ENCODE measurements at regions not wholly inside any gene's neighbourhood (a gene's known extent, or its start where the extent isn't known, plus 50 kb on each side); places are given as distances from the start of the nearest gene placed in this dataset.

DNA sequence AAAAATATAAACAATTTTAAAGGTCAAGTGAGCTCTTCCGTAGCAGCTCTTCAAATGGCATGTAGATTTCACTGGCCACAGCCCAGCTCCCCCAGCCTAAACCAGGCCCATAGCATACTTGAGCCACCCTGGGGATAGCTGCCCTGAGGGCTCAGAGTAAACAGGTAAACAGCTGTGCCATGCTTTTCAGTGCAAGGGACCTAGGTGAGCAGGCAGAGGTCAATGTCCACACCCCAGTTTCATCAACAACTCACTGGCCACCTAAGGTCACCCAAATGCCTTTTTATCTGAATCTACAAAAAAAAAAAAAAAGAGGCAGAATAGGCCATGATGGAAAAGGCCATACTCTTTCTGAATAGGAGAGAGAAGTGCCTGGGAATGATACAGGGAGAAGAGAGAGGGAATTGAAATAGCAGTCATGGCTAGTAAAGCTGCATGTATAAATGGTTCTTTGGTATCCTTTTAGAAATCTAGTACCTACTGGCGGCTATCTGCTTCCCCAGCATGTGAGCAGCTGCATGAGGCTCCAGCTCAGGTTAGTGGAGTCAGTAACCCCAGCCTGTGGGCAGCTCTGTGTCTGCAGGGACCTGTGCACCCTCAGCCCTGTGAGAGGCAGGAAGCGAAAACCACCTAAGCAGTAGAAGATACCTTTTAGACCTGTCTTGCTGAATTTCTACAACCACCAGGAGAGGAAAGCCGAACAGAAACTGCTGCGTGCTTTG is 77.0 kb downstream of the FOXA2 start:
- no peak overlapping the region for H3K4me3 ChIP-seq (ENCODE audit: low read length)
- DNase-seq (ENCODE audit: low read depth, low spot score) = no peak

DNA sequence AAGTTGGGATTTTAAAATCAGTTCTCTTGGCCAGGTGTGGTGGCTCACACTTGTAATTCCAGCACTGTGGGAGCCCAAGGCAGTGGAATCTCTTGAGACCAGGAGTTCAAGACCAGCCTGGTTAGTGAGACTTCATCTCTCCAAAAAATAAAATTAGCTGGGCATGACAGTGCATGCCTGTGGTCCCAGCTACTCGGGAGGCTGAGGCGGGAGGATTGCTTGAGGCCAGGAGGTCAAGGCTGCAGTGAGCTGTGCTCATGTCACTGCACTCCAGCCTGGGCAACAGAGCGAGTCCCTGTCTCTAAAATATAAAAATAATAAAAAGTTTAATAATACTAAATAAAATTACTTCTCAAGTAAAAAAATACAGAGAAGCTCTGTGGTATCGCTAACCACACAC is 77.5 kb downstream of the FOXA2 start:
- H3K4me3 ChIP-seq (ENCODE audit: low read length) = no peak overlapping the region
- no peak for DNase-seq (ENCODE audit: low read depth, low spot score)

DNA sequence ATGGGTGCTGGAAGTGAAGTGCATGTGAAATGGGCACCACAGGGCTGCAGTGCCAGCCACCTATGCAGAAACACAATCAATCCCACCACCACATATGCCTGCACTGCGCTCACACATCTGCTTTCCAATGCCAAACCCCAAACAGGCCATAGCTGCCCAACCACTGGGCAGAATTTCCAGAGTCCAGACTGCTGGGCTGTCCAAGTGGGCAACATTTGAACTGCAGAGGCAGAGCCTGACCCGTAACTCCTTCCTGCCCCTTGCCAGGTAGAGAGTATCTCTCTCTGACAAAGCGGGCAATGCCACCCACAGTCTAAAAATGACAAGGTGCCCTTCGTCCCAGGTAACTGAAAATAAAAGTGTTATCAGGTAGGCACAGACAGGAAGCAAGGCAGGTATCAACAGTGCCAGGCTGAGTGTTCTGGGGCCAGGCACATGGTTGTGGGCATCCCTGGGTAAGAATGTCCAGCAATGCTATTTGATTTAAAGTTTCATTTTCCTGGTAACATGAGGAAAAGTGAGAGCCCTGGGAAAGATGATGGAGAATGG is 79.5 kb downstream of the FOXA2 start:
- H3K4me3 ChIP-seq (ENCODE audit: low read length) = no peak overlapping the region

DNA sequence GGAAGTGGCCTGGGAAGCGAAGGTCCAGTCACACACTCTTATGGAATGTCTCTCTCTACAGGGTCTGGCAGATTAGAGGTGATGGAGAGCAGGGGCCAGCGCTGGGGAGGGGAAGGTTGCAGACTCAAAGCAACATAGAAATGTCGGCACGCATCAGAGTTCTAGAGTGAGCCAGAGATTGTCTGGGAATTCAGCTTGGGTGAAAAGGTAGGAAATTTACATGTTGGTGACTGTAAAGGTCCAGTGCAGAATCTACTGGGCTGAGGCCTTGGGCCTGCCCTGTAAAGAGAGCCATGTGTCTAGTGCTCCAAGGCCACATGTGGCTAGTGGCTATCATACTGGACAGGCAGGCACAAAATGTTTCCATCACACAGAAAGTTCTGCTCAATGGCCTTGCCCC is 80.8 kb downstream of the FOXA2 start:
- no peak overlapping the region for H3K4me3 ChIP-seq (ENCODE audit: low read length)
- no peak for DNase-seq (ENCODE audit: low read depth, low spot score)

More for the DNA sequence above, 79.5 kb downstream of the FOXA2 start:
- DNase-seq (ENCODE audit: low read depth, low spot score) = no peak

DNA sequence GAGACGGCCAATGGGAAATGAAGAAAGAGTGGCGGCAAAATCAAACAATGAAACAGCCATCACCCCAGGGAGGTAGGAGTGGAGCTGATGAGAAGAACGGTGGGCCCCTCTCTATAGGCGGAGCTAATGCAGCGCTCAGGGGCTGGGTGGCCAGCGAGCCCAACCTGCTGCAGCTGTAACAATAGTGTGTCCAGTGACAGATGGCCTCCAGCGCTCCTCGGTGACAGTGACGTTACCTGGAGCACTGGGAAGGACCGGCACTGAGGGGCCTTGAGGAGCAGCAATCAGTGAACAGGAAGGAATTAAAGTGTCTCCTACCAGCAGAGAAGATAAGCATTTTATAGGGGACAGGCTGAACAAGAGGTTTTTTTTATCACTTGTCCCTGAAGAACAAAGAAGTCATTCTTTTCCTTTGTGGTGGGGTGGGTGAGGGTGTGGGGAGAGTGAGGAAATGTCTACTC is 81.6 kb downstream of the FOXA2 start:
- DNase-seq (ENCODE audit: low read depth, low spot score) = no peak
- H3K4me3 ChIP-seq (ENCODE audit: low read length) = no peak overlapping the region

DNA sequence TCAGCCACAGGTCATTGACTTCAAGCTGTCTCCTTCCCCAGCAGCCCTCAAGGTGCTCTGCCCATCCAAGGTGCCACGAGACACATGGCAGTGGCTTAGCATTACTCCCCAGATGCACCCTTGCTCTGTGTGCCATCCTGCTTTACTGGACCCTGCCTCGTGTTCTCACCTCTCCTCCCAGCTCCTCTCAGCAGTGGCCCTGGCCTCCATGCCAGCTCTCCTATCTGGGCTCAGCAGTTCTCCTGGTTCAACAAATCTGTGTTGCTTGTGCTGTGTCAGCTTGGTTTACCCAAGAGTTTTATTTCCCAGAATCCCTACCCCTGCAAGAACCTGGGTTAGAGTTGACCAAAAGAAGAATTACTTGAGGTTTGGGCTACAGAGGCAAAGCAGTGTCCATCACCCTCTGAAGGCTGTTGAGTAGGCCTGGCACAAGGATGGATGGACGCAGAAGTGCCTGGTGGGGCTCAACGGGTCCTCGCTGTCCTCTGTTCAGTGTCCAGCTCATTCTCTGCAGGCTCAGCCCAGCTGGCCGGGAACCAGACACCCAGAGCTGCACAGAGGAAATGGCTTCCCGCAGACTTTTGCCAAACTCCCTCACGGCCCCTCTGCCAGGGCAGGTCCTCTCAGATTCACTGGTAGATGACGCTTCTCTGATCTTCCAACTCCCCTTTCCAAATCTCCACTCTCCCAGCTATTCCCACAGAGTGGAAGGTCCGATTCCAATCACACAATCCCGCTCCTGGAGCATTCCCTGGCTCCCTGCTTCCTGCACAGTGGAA is 82.6 kb downstream of the FOXA2 start:
- no peak for DNase-seq (ENCODE audit: low read depth, low spot score)
- H3K4me3 ChIP-seq (ENCODE audit: low read length) = no peak overlapping the region

DNA sequence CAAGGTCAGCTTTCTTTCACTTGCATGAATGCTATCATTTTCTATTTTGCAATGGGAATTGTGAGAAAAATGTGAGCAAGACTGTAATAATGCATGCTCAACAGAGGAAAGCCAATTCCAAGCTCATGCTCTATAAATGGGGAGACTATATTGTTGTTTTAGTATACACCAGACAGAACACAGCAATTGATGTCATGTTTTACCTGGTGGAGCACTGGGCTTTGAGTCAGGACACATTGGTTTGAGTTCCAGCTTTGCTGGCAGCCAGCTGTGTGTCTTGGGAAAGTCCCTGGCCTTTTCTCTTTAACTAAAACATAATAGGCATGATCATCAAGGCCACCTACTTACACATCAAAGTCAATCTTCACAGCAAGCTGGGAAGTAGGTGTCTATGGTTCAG is 83.3 kb downstream of the FOXA2 start:
- no peak overlapping the region for H3K4me3 ChIP-seq (ENCODE audit: low read length)
- DNase-seq (ENCODE audit: low read depth, low spot score) = no peak

DNA sequence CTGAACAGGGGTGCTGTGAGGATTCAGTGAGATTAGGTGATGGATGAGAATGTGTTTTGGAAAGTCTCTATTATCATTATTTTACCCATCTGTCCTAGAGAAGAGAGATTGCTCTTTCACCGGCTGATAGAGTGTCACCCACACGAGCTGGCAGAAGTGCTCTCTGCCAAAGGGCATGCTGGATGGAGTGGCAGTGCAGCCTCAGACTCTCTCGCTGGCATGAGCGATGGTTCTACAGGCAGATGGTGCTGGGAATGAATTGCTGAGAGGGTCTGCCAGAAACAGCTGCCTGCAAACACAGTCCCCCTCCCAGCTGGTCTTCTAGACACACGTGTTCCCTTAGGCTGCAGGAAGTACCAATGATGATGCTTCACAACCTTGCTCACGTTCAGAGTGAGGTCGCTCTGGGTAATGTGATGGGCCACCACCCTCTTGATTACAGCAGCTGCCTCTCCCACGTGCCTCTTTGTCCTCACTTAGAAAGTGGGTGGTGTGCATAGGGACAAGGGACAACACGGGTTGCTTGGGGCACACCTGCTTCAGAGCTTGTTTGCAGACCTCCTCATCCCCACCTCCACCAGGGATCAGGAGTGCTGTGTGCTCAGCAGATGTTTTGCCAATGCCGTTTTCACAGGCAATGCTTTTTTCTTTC is 84.7 kb downstream of the FOXA2 start:
- no peak for DNase-seq (ENCODE audit: low read depth, low spot score)
- no peak overlapping the region for H3K4me3 ChIP-seq (ENCODE audit: low read length)

DNA sequence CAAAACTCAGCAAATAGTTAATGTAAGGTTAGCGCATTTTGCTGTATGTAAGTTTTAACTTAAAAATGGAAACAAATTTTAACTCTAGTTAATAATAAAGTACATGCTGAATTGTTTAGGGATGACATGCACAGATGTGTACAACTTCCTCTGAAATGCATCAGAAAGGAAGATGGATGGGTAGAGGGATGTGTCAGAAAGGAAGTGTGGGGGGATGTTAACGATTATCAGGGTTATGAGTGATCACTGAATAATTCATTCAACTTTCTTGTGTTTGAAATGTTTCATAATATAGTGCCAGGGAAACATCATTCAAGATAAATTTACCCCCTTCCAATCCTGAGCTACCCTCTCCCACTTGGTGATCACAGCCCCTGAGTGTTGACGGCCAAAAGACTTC is 87.6 kb downstream of the FOXA2 start:
- no peak overlapping the region for H3K4me3 ChIP-seq (ENCODE audit: low read length)
- DNase-seq (ENCODE audit: low read depth, low spot score) = no peak

DNA sequence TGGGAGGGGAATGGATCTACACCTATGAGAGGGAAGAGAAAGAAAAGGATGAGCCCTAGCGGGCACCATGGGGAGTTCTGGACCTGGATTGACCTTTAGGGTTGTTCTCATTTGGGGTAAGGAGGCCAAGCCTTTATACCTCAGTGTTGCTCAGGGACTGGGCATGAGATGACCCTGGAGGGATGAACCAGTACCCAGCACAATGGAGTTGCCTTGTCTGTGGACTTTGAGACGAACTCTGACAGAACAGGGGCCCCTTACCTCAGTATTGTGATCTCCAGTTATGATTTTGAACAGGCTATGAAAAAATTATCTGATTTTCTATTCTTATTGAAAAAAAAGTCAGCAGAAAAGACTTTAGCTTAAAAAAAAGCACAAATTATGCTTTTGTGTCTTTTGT is 88.6 kb downstream of the FOXA2 start:
- DNase-seq (ENCODE audit: low read depth, low spot score) = no peak
- no peak overlapping the region for H3K4me3 ChIP-seq (ENCODE audit: low read length)

DNA sequence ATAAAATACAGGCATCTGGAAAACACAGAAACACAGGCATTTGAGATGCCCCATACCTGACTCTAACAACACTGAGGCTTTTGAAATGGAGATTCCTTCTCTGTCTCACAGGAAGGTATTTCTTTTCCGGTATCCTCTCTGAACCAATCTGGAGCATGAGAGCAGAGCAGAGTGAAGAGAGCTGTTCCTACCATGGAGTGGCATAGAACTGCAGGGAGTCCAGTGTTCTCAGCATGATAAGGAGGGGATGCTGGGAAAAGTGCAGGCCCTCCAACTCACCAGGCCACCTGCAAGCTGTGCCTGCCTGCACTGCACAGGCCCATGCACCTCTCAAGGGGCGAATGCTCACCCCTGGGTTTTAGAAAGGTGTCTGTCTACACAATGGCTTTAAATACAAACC is 89.2 kb downstream of the FOXA2 start:
- no peak for DNase-seq (ENCODE audit: low read depth, low spot score)
- no peak overlapping the region for H3K4me3 ChIP-seq (ENCODE audit: low read length)

DNA sequence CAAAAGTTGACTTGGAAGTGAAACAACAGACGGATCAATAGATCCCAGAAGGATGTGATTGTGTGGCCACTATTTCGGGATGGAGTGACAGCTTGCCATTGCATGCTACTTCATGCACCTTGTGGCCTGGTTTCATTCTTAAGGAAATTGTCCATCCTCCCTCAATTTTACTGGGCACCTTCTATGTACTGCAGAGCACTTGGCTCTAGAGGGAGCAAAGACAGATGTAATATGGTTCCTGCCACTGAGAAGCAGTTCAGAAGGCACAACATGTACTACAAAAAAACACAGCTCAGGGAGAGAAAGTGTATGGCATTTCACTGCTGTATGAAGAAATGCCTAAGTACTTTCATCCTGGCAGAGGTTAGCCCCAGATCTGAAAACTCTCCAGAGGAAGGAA is 91.9 kb downstream of the FOXA2 start:
- H3K4me3 ChIP-seq (ENCODE audit: low read length) = no peak overlapping the region
- no peak for DNase-seq (ENCODE audit: low read depth, low spot score)

DNA sequence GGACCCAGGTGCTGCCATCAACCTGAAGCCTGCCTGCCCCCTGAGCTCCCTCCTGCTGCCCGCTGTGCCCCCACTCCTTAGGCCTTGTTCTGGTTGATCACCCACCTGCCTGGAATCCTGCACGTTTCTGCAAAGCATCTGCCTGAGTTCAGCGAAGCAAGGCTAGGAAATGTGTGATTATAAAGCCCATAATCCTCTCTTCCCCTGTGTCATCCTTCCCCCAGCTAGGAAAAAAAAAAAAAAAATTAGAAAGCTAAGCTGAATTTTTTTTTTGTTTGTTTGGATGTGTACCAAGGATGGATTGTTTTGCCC is 93.2 kb downstream of the FOXA2 start:
- DNase-seq (ENCODE audit: low read depth, low spot score) = no peak
- no peak overlapping the region for H3K4me3 ChIP-seq (ENCODE audit: low read length)

DNA sequence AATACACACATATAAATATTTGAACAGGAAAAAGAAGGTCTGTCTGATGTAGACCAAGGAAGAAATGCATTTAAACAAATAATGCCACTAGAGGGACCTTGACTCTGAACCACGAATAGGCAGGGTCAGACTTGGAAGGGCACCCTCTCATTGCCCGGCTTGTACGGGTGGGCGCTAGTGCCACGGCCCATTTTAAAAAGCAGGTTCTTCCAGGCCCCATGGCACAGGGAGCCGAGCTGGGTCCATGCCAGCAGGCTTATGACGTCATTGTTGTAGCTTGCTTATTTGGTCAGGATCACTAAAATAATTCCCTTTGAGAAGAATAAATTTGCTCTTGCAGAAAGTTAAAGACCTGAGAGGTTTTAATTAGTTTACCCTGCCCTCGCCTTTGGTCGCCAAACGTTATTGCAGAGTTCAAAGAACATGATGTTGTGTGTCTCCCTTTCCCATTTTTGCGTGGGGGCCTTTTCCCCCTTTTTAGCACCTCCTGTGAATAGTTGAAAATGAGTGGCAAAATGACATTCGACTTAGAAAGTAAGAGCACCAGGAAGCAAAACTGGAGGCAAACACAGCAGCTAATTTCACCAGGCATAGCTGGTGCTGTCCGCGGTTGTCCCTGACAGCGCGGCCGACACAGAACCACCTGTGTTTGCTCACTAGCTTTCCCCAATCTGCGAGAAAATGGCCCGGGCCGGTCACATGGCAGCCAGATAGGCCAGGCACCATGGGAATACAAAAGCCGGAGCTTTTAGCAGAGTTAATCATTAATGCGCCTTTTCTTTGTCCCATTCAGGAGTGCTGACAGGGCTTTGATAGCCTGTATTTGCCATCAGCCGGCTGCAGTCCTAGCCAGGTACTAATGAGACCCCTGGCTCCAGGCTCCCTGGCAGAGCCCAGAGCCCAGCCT is 93.8 kb downstream of the FOXA2 start:
- no peak for DNase-seq (ENCODE audit: low read depth, low spot score)
- H3K4me3 ChIP-seq (ENCODE audit: low read length) = no peak overlapping the region

DNA sequence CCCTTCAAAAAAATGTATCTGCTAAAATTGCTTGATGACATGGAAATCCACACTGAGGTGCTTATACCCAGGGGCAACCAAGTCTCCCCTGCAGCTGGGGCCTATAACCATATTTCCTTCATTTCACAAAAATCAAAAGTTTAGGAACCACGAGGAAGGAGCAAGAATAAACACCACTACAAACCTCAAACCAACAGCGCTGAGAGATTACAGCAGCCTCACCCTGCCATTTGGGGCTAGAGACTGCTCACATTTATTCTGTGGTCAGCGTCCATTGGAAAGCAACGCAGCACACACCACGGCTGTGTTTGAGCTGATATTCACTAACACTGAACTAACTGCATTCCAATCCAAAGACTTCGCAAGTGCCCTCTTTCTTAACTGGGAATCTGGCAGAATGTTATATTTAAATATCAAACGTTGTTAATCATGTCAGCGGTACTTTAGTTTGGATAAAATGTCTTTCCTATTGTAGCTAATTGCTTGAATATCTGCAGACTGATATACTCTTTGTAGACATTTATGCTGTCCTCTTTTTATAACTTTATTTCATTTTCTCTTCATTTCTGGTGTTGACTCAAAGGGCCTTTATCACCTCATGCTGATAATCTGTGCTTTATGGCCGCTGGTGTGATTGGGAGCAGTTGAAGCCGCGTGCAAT is 94.6 kb downstream of the FOXA2 start:
- DNase-seq (ENCODE audit: low read depth, low spot score) = no peak
- H3K4me3 ChIP-seq (ENCODE audit: low read length) = no peak overlapping the region

DNA sequence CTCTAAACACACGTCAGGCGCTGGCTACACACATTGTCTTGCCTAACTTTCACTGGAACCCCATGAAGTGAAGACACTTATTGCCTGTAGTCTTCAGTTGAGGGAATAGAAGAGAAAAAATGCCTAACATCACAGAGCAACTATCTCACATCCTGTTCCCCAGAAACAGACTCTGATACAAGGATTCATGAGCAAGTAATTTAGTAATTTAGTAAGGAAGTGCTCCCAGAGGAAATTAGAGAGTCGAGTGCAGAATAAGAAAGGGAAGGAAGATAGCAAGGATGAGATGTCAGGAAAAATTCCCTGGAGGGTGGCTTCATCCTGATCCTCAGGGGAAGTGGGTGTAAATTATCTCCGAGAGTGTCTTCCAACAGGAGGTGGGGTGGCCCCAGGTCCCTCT is 104.0 kb downstream of the FOXA2 start:
- no peak overlapping the region for H3K4me3 ChIP-seq (ENCODE audit: low read length)
- DNase-seq (ENCODE audit: low read depth, low spot score) = no peak

DNA sequence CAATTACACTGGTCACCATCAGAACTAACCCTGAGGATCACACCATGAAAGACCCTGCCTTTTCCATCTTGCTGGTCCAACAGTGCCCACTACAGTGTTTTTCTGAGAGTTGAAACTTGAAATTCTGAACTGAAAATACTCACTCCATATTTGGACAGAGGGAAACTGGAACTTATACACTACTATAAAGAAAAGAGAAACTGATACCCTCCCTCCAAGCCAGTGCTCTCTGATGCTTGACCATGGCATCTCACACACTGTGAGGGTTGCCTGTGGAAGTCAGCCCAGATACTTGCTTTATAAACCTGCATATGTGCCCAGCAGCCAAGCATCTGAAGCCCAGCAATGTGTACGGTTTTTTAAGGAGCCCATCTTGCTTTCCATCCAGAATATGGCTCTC is 108.7 kb downstream of the FOXA2 start:
- no peak for DNase-seq (ENCODE audit: low read depth, low spot score)
- no peak overlapping the region for H3K4me3 ChIP-seq (ENCODE audit: low read length)

DNA sequence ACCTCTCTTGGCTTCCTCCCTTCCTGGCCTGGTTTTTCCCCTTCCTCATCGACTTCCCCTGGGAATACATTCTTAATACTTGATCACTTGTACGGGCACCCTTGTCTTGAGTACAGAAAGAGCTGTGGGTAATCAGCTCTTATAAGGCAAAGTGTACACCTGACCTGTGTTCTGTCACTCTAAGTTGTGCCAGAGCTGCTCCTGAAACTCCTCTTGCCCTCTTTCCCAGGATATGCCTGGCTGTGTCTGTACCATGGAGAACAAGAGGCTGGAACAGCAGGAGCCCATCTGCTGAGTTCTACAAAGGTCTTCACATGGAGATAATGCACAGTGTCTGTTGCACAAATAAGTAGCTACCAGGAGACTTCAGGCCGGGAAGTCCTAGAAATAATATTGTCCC is 110.1 kb downstream of the FOXA2 start:
- no peak for DNase-seq (ENCODE audit: low read depth, low spot score)
- H3K4me3 ChIP-seq (ENCODE audit: low read length) = no peak overlapping the region

DNA sequence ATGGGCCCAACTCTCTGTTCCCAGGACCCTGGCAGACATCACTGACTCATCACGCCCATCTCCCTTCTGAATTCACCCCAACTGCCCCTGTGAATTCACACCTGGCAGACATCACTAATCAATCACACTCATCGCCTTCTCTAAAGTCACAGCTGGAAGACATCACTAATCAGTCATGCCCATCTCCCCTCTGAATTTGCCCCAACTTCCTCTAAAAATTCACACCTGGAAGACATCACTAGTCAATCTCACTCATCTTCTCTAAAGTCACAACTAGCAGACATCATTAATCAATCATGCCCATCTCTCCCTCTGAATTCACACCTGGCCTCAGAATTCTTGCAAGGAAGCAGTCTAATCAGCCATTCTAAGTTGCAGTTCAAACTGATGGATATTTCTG is 111.1 kb downstream of the FOXA2 start:
- DNase-seq (ENCODE audit: low read depth, low spot score) = peak; percentile 12
- no peak overlapping the region for H3K4me3 ChIP-seq (ENCODE audit: low read length)

All from Jurkat, Clone E6-1 (cell line).